ENCODE measurements at regions not wholly inside any gene's neighbourhood (a gene's known extent, or its start where the extent isn't known, plus 50 kb on each side); places are given as distances from the start of the nearest gene placed in this dataset.
A peak's percentile ranks its signal among the peaks of the same experiment; 100 is the strongest.

DNA sequence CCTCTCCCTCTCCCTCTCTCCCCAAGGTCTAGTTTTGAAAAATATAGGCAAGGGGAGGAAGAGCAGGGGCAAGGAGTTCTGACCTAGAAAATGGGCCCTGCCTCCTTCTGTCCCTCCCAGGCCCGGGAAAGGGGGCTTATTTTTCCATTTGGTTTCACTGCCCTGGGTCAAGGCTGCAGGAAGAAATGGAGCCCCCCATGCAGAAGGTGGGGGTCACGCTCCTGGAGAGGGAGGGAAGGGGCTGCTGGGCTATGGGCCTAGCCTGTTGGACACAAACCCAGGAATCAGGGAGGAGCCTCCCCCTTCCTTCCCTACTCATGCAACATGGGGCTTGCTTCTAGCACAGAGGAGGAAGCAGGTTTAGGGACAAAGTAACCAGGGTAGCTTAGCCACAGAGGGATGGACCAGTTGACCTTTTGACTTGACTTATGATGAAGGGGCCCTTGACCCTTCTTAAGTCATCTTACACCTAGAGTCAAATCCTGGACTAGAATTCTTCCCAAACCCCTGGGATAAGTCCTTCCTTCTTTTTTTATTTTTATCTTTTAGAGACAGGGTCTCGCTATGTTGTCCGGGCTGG, 70.4 kb upstream of the SSBP3 start:
- Histone ChIP-seq H3K27me3 (replicated peaks; ENCODE audit: insufficient read depth) (peaks cover 14% of the 10 kb centered on the region; the same call in 1 of the 2 replicates), H3F3A (ENCODE audit: insufficient read depth) (no peaks in the 10 kb centered on the region), H3K4me3 (no peak overlapping the region), H3K79me2 (ENCODE audit: insufficient read depth) (no peaks in the 10 kb centered on the region), H3K9ac (no peak overlapping the region), H2AFZ (no peak overlapping the region), H4K20me1 (ENCODE audit: insufficient read depth) (no peaks in the 10 kb centered on the region), H3K36me3 (ENCODE audit: low read depth) (no peaks in the 10 kb centered on the region), H3K27ac (no peak overlapping the region), H3K4me1 (ENCODE audit: insufficient read depth) (no peaks in the 10 kb centered on the region), H3K4me2 (ENCODE audit: unreplicated experiment) (no peak overlapping the region), H3K9me3 (ENCODE audit: low read depth) (no peaks in the 10 kb centered on the region), H3K9me2 (ENCODE audit: insufficient read depth) (no peaks in the 10 kb centered on the region)
- DNase-seq = no peak
- WGBS, 2 experiments (ENCODE audit: low coverage in 1 of 2, low lambda C conversion rate in 2 of 2, missing lambda C conversion rate in 2 of 2) = 84 to 90% methylated on average over 4 of the region's 4 CpGs
- in situ Hi-C loops (cut with MboI) = loop anchor here (25.0 kb wide), 1 partner anchor 364 kb away; no protein-coding TSS in a partner anchor
- no peak for TF ChIP-seq EZH2phosphoT487 (IDR thresholded peaks at IDR 0.05; ENCODE audit: insufficient read depth, low read depth)
- TF ChIP-seq EZH2 (IDR thresholded peaks at IDR 0.05; ENCODE audit: insufficient read depth, poor library complexity, severe bottlenecking) = no peak

DNA sequence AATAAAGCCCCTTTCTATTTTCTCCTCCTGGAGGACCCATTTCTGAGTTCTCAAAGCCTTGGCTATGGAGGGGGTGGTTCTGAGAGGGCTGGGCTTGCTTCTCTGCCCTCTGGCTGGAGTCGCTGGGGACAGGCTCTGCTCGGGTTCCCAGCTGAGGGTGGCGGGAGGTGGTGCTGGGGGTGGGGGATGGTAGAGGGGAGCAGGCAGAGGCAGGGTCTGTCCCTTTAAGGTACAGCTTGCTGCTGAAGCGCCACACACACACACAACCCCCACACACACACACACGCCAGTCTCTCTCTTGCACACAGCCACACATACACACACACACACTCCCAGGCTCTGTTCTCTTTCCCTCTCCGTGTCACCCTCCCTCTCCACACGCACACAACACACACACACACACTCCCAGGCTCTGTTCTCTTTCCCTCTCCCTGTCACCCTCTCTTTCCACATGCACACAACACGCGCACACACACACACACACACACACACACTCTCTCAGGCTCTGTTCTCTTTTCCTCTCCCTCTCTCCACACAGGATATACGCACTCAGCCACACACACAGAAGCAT, 69.8 kb upstream of the SSBP3 start:
- H3K9ac ChIP-seq = no peak overlapping the region
- WGBS, 2 experiments (ENCODE audit: low coverage in 1 of 2, low lambda C conversion rate in 2 of 2, missing lambda C conversion rate in 2 of 2) = 51 to 70% methylated on average over 2 to 10 of the region's 10 CpGs
- no peaks in the 10 kb centered on the region for H3K79me2 ChIP-seq (ENCODE audit: insufficient read depth)
- no peak overlapping the region for H3K4me3 ChIP-seq
- H3K4me1 ChIP-seq (ENCODE audit: insufficient read depth) = no peaks in the 10 kb centered on the region
- no peaks in the 10 kb centered on the region for H3K9me3 ChIP-seq (ENCODE audit: low read depth)
- H3K36me3 ChIP-seq (ENCODE audit: low read depth) = no peaks in the 10 kb centered on the region
- no peaks in the 10 kb centered on the region for H3F3A ChIP-seq (ENCODE audit: insufficient read depth)
- H3K27me3 ChIP-seq (replicated peaks; ENCODE audit: insufficient read depth) = peaks cover 14% of the 10 kb centered on the region; the same call in 1 of the 2 replicates
- no peaks in the 10 kb centered on the region for H4K20me1 ChIP-seq (ENCODE audit: insufficient read depth)
- H3K4me2 ChIP-seq (ENCODE audit: unreplicated experiment) = no peak overlapping the region
- no peak overlapping the region for H3K27ac ChIP-seq
- no peak for DNase-seq
- no peak overlapping the region for H2AFZ ChIP-seq
- H3K9me2 ChIP-seq (ENCODE audit: insufficient read depth) = no peaks in the 10 kb centered on the region
- in situ Hi-C loops (cut with MboI) = loop anchor here (25.0 kb wide), 1 partner anchor 364 kb away; no protein-coding TSS in a partner anchor
- no peak for TF ChIP-seq EZH2 (IDR thresholded peaks at IDR 0.05; ENCODE audit: insufficient read depth, poor library complexity, severe bottlenecking)
- no peak for TF ChIP-seq EZH2phosphoT487 (IDR thresholded peaks at IDR 0.05; ENCODE audit: insufficient read depth, low read depth)

DNA sequence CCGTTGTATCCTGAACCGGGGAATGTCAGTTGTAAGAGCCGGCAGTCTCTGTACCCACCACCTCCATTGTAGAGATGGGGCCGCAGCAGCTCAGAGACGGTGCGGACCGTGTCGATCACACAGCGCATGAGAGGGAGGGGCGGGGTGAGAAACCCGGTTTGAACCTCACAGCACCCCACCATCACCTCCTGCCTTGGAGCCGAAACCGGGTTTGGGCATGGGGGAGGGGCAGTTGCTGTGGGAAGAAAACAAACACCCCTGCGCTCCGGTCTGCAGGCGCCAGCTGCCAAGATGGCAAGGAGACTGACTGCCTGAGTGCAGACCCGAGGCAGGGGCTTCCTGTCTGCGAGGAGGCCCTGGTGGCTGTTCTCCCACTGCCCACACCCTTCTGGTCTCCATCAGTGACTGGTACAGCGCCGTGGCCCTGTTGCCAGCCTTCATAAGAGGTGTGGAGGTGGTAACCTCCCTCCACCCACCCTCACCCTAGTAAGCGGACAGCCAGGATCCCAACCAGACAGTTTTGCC, 69.2 kb upstream of the SSBP3 start:
- in situ Hi-C loops (cut with MboI) = loop anchor here (25.0 kb wide), 1 partner anchor 363 kb away; no protein-coding TSS in a partner anchor
- H3K9ac ChIP-seq = no peak overlapping the region
- H3F3A ChIP-seq (ENCODE audit: insufficient read depth) = no peaks in the 10 kb centered on the region
- H3K4me2 ChIP-seq (ENCODE audit: unreplicated experiment) = peak overlapping the region; percentile 41
- peak overlapping the region; percentile 44 for H3K4me3 ChIP-seq
- H3K9me2 ChIP-seq (ENCODE audit: insufficient read depth) = no peaks in the 10 kb centered on the region
- no peaks in the 10 kb centered on the region for H4K20me1 ChIP-seq (ENCODE audit: insufficient read depth)
- H3K36me3 ChIP-seq (ENCODE audit: low read depth) = no peaks in the 10 kb centered on the region
- H3K27me3 ChIP-seq (replicated peaks; ENCODE audit: insufficient read depth) = peaks cover 14% of the 10 kb centered on the region; the same call in 1 of the 2 replicates
- H3K4me1 ChIP-seq (ENCODE audit: insufficient read depth) = no peaks in the 10 kb centered on the region
- WGBS, 2 experiments (ENCODE audit: low coverage in 1 of 2, low lambda C conversion rate in 2 of 2, missing lambda C conversion rate in 2 of 2) = 21 to 22% methylated on average over 21 of the region's 21 CpGs
- H2AFZ ChIP-seq = peak overlapping the region; percentile 36; the same call in 1 of the 2 replicates
- H3K27ac ChIP-seq = no peak overlapping the region
- no peak for DNase-seq
- H3K79me2 ChIP-seq (ENCODE audit: insufficient read depth) = no peaks in the 10 kb centered on the region
- TF ChIP-seq EZH2 (IDR thresholded peaks at IDR 0.05; ENCODE audit: insufficient read depth, poor library complexity, severe bottlenecking) = peak; percentile 32
- TF ChIP-seq EZH2phosphoT487 (IDR thresholded peaks at IDR 0.05; ENCODE audit: insufficient read depth, low read depth) = no peak
- H3K9me3 ChIP-seq (ENCODE audit: low read depth) = no peaks in the 10 kb centered on the region

DNA sequence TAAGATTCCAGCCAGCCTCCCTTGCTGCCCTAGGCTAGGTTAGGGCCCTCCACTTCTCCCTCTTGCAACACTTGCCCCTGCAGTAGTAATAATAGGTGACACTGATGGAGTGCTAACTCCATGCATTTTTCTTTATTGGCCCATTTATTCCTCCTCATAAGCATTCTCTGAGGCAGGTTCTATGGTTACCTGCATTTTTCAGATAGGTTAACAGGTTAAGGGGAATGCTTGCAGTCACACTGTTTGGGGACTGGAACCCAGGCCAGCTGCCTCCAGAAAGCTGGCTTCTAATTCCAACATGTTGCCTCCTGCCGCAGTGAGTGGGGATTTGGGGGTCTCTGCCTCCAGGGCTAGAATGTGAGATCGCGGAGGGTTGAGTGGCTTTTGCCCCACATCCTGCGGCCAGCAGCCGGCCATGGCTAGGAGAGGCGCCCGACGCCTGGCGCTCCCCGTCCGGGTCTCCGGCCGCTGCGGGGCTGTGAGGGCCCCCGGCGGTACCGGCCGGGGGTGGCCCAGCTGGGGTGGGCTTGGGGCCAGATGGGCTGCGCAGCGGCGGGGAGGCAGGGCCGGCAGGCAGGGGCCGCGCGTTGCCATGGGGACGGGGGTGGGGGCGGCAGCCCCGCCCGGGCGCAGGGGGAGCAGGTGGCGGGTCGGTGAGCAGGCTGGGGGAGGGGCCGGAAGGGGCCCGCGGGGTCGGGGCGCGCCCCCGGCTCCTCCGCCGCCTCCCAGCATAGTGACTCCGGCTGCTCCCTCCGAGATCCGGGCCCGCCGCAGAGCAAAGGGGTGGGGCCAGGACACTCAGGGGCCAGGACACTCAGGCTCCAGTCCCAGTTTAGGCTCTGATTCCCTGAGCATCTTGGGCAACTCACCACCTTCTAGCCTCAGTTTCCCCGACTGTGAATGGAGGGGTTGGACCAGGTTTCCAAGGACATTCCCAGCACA, 68.4 kb upstream of the SSBP3 start:
- no peak overlapping the region for H3K9ac ChIP-seq
- H3K9me2 ChIP-seq (ENCODE audit: insufficient read depth) = no peaks in the 10 kb centered on the region
- H4K20me1 ChIP-seq (ENCODE audit: insufficient read depth) = no peaks in the 10 kb centered on the region
- no peaks in the 10 kb centered on the region for H3F3A ChIP-seq (ENCODE audit: insufficient read depth)
- TF ChIP-seq EZH2 (IDR thresholded peaks at IDR 0.05; ENCODE audit: insufficient read depth, poor library complexity, severe bottlenecking) (no peak), EZH2phosphoT487 (IDR thresholded peaks at IDR 0.05; ENCODE audit: insufficient read depth, low read depth) (no peak)
- no peaks in the 10 kb centered on the region for H3K36me3 ChIP-seq (ENCODE audit: low read depth)
- H3K27me3 ChIP-seq (replicated peaks; ENCODE audit: insufficient read depth) = peaks cover 14% of the 10 kb centered on the region; the same call in 1 of the 2 replicates
- H2AFZ ChIP-seq = peak overlapping the region; percentile 36; the same call in 1 of the 2 replicates
- H3K79me2 ChIP-seq (ENCODE audit: insufficient read depth) = no peaks in the 10 kb centered on the region
- no peaks in the 10 kb centered on the region for H3K4me1 ChIP-seq (ENCODE audit: insufficient read depth)
- peak; percentile 47 for DNase-seq
- WGBS, 2 experiments (ENCODE audit: low coverage in 1 of 2, low lambda C conversion rate in 2 of 2, missing lambda C conversion rate in 2 of 2) = 12 to 21% methylated on average over 26 to 37 of the region's 47 CpGs
- no peaks in the 10 kb centered on the region for H3K9me3 ChIP-seq (ENCODE audit: low read depth)
- H3K27ac ChIP-seq = no peak overlapping the region
- in situ Hi-C loops (cut with MboI) = loop anchor here (25.0 kb wide), 1 partner anchor 362 kb away; no protein-coding TSS in a partner anchor
- peak overlapping the region; percentile 41 for H3K4me2 ChIP-seq (ENCODE audit: unreplicated experiment)
- H3K4me3 ChIP-seq = peak overlapping the region; percentile 44

Measured in GM23248 (cell line).